KMS-11 (cell line): ENCODE measurements at regions not wholly inside any gene's neighbourhood (a gene's known extent, or its start where the extent isn't known, plus 50 kb on each side); places are given as distances from the start of the nearest gene placed in this dataset.

ENCODE experiments used
- H2AFZ ChIP-seq: fragments of 200-600 bp; sonication (generic); 2 replicates; pipeline ENCODE4 v1.6.1; 2016; ENCODE audit warnings: antibody characterized with exemption, mixed run types, low read depth
- H3K27ac ChIP-seq: fragments of 200-600 bp; sonication (generic); 2 replicates; pipeline ENCODE4 v1.6.1; 2016; ENCODE audit warnings: mild to moderate bottlenecking, mixed run types
- H3K27me3 ChIP-seq: fragments of 200-600 bp; sonication (generic); 2 replicates; pipeline ENCODE4 v1.6.1; 2017; ENCODE audit warnings: mild to moderate bottlenecking, low read depth, mixed run types, moderate library complexity; ENCODE audit not compliant: insufficient read depth
- H3K36me3 ChIP-seq: fragments of 200-600 bp; sonication (generic); 2 replicates; pipeline ENCODE4 v1.6.1; 2017; ENCODE audit warnings: mild to moderate bottlenecking, mixed run types; ENCODE audit not compliant: insufficient read depth
- H3K4me1 ChIP-seq: fragments of 200-600 bp; sonication (generic); 2 replicates; pipeline ENCODE4 v1.6.1; 2016; ENCODE audit warnings: mild to moderate bottlenecking, low read depth, mixed run types; ENCODE audit not compliant: poor library complexity, severe bottlenecking
- H3K4me2 ChIP-seq: fragments of 200-600 bp; sonication (generic); 2 replicates; pipeline ENCODE4 v1.7.0; 2016; ENCODE audit warnings: mild to moderate bottlenecking, mixed run types
- H3K4me3 ChIP-seq: fragments of 200-600 bp; sonication (generic); IDR thresholded peaks from 2 replicates; pipeline ENCODE4 v1.6.1; 2017; ENCODE audit warnings: low read depth, low read length, mixed read lengths; ENCODE audit not compliant: insufficient read depth
- H3K79me2 ChIP-seq: fragments of 200-600 bp; sonication (generic); 2 replicates; pipeline ENCODE4 v1.6.1; 2016; ENCODE audit warnings: low read depth, mixed run types; ENCODE audit not compliant: insufficient read depth
- H3K9ac ChIP-seq: fragments of 200-600 bp; sonication (generic); 2 replicates; pipeline ENCODE4 v1.6.1; 2016; ENCODE audit warnings: mild to moderate bottlenecking, mixed run types
- H4K20me1 ChIP-seq: fragments of 200-600 bp; sonication (generic); 2 replicates; pipeline ENCODE4 v1.6.1; 2016; ENCODE audit warnings: mild to moderate bottlenecking, mixed run types; ENCODE audit not compliant: insufficient read depth
- TF ChIP-seq, protein P1 (sequence below): fragments of 200-600 bp; sonication (generic); conservative IDR thresholded peaks from 2 replicates; pipeline ENCODE4 v1.6.1; 2017; ENCODE audit warnings: low read depth, mild to moderate bottlenecking, antibody characterized with exemption, low read length, moderate library complexity, mixed read lengths

DNA sequence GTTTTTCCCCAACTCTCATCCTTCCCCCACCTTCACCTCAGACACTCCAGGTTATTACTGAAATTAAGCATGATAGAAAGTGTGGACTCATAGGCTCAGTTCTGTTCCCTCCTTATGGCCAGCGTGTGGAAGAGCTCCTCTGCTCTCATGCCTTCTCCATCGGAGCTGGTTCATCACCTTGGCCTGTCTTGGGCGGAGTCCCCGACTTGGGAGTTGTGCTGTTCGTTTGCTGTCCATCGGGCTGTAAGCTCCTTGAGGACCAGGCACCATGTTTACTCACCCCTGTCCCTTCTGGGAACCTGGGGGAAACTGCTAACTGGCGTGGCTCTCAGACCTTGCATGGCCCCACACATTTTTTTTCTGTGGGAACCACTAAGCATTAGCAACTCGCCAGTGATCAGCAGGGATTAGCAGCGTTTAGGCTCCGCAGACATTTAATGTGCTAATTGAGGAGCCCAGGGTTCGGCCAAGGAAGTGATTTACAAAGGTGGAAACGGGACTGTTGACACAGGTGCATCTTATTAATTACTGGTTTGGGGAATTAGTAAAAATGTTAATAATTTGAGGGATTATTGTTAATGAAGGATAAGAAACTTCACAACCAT lies 123.8 kb downstream of the TM9SF2 start:
- H3K27ac ChIP-seq = no peak overlapping the region
- no peaks in the 10 kb centered on the region for H3K36me3 ChIP-seq
- H2AFZ ChIP-seq = no peak overlapping the region
- H3K79me2 ChIP-seq = no peaks in the 10 kb centered on the region
- H3K4me3 ChIP-seq = no peak overlapping the region
- H3K9ac ChIP-seq = no peak overlapping the region
- TF ChIP-seq, protein P1, sequence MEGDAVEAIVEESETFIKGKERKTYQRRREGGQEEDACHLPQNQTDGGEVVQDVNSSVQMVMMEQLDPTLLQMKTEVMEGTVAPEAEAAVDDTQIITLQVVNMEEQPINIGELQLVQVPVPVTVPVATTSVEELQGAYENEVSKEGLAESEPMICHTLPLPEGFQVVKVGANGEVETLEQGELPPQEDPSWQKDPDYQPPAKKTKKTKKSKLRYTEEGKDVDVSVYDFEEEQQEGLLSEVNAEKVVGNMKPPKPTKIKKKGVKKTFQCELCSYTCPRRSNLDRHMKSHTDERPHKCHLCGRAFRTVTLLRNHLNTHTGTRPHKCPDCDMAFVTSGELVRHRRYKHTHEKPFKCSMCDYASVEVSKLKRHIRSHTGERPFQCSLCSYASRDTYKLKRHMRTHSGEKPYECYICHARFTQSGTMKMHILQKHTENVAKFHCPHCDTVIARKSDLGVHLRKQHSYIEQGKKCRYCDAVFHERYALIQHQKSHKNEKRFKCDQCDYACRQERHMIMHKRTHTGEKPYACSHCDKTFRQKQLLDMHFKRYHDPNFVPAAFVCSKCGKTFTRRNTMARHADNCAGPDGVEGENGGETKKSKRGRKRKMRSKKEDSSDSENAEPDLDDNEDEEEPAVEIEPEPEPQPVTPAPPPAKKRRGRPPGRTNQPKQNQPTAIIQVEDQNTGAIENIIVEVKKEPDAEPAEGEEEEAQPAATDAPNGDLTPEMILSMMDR = no peak
- H3K4me1 ChIP-seq = no peaks in the 10 kb centered on the region
- no peaks in the 10 kb centered on the region for H4K20me1 ChIP-seq
- H3K4me2 ChIP-seq = no peak overlapping the region
- H3K27me3 ChIP-seq = no peaks in the 10 kb centered on the region

DNA sequence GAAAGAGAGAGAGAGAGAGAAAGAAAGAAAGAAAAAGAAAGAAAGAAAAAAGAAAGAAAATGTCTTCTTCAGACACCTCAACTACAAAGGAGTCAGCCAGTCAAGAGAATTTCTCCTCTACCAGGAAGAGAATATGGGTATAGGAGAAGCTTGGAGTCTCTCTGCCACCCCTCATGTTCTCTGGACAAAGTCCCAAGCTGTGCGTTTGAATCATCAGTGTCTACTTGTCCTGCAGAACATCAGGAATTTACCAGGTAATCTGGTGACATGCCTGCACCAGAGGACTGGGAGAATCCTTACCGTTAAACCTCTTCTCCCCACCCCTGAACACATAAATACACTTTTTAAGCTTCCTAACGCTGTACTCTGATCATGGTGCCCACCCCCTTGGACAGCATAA lies 119.5 kb downstream of the TM9SF2 start:
- Histone ChIP-seq H3K79me2 (no peaks in the 10 kb centered on the region), H3K27ac (no peak overlapping the region), H3K4me1 (no peaks in the 10 kb centered on the region), H3K4me3 (no peak overlapping the region), H3K27me3 (no peaks in the 10 kb centered on the region), H3K36me3 (no peaks in the 10 kb centered on the region), H2AFZ (no peak overlapping the region), H3K9ac (no peak overlapping the region), H4K20me1 (no peaks in the 10 kb centered on the region), H3K4me2 (no peak overlapping the region)
- TF ChIP-seq, protein P1 = no peak

DNA sequence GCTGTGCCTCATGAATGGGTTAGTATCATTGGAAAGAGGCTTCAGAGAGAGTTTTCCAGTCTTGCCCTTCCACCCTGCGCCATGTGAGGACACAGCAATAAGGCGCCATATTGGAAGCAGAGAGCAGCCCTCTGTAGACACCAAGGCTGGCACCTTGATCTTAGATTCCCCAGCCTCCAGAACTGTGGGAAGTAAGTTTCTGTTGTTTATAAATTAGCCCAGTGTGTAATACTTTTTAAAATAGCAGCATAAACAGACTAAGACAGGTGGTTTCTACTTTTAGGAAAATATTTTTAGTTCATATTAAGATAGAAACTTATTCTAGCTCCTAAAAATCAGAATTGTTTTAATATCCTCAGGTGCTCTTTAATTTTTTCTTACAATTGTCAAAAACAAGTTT lies 117.9 kb downstream of the TM9SF2 start:
- no peaks in the 10 kb centered on the region for H3K79me2 ChIP-seq
- no peaks in the 10 kb centered on the region for H3K4me1 ChIP-seq
- no peak overlapping the region for H3K4me3 ChIP-seq
- no peaks in the 10 kb centered on the region for H3K36me3 ChIP-seq
- H3K27me3 ChIP-seq = no peaks in the 10 kb centered on the region
- TF ChIP-seq, protein P1 = no peak
- no peak overlapping the region for H3K9ac ChIP-seq
- H2AFZ ChIP-seq = no peak overlapping the region
- no peak overlapping the region for H3K27ac ChIP-seq
- H4K20me1 ChIP-seq = no peaks in the 10 kb centered on the region
- no peak overlapping the region for H3K4me2 ChIP-seq

DNA sequence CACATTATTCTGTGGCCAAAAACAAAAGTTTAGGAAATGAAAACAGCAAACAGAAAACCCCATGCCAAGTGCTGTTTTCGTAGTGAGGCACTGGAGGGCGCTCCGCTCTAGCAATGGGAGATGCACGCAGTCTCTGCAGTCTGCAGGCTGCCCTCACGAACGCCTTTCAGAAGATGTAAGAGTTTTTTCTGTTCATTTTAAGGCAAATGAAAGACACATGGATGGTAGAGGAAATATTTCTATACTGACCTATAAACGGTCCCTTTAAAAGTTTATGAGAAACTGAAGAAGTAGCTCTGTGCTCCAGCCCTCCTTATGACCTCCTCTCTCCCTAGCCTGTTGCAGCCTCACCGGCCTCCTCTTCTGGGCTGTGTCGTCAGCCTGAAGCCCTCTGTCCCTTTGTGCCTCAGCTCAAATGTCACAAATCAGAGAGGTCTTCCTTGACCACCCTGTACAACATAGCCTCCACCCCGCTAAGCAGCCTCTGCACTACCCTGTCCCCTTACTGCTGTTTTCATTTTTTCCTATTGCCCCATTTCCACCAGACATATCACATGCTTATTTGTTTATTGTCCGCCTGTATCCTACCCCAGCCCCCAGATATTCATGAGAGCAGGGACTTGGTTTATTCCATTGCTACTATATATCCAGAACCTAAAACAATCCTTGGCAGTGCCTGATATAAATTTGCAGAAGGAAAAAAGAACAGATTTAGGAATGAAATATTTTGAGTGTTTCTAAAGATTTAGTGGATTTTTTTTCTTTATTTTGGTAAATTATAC lies 116.4 kb downstream of the TM9SF2 start:
- no peak overlapping the region for H2AFZ ChIP-seq
- no peaks in the 10 kb centered on the region for H3K36me3 ChIP-seq
- no peaks in the 10 kb centered on the region for H3K27me3 ChIP-seq
- H3K79me2 ChIP-seq = no peaks in the 10 kb centered on the region
- H3K4me2 ChIP-seq = no peak overlapping the region
- TF ChIP-seq, protein P1 = peak; percentile 44
- H3K9ac ChIP-seq = no peak overlapping the region
- no peak overlapping the region for H3K27ac ChIP-seq
- H3K4me1 ChIP-seq = no peaks in the 10 kb centered on the region
- H3K4me3 ChIP-seq = no peak overlapping the region
- no peaks in the 10 kb centered on the region for H4K20me1 ChIP-seq
